Tibial artery (tissue), 4 donors: ENCODE measurements at regions not wholly inside any gene's neighbourhood (a gene's known extent, or its start where the extent isn't known, plus 50 kb on each side); places are given as distances from the start of the nearest gene placed in this dataset.

Source experiments
- DNase-seq, 2 donors: peaks; one replicate each; pipeline ENCODE4 v3.0.0-alpha.2; 2019
- H3K27ac ChIP-seq, 2 donors: fragments of 200-600 bp; sonication (generic) in 1 of 2; 1 replicate in 1 of 2; 2 replicates in 1 of 2; pipeline ENCODE4 v1.5.1; 2018 to 2019; ENCODE audit warnings: mild to moderate bottlenecking in 1 of 2
- H3K27me3 ChIP-seq, 2 donors: fragments of 200-600 bp; sonication (generic) in 1 of 2; one replicate each; pipeline versions ENCODE4 v1.5.1 to v1.6.0; 2016 to 2019
- H3K36me3 ChIP-seq, 3 donors: fragments of 200-600 bp; sonication (generic) in 2 of 3; one replicate each; pipeline ENCODE4 v1.5.1; 2016 to 2019; ENCODE audit warnings: mild to moderate bottlenecking in 2 of 3
- H3K4me1 ChIP-seq, 4 donors: fragments of 200-600 bp; sonication (generic) in 2 of 4; 1 replicate in 3 of 4; 2 replicates in 1 of 4; pipeline ENCODE4 v1.5.1; 2016 to 2019
- H3K4me3 ChIP-seq, 2 donors: fragments of 200-600 bp; sonication (generic) in 1 of 2; 1 replicate in 1 of 2; 2 replicates in 1 of 2; pipeline ENCODE4 v1.5.1; 2018 to 2019; ENCODE audit warnings: mild to moderate bottlenecking in 2 of 2
- H3K9me3 ChIP-seq, 3 donors: fragments of 200-600 bp; sonication (generic) in 1 of 3; one replicate each; pipeline ENCODE4 v1.5.1; 2016 to 2019
- intact Hi-C: fragments of 100-400 bp; cut with DNase I; formaldehyde crosslinking; loops from one replicate; pipeline ENCODE4 v1.15.0; 2023; ENCODE audit warnings: low total_unique reads
- TF ChIP-seq, protein P1 (sequence below), 2 experiments: fragments of 200-600 bp in 1 of 2; fragments of 450-650 bp in 1 of 2; IDR thresholded peaks; one replicate each; pipeline ENCODE4 v1.5.1; 2017 to 2019; ENCODE audit warnings: antibody characterized with exemption in 2 of 2, mild to moderate bottlenecking in 1 of 2, moderate library complexity in 1 of 2

DNA sequence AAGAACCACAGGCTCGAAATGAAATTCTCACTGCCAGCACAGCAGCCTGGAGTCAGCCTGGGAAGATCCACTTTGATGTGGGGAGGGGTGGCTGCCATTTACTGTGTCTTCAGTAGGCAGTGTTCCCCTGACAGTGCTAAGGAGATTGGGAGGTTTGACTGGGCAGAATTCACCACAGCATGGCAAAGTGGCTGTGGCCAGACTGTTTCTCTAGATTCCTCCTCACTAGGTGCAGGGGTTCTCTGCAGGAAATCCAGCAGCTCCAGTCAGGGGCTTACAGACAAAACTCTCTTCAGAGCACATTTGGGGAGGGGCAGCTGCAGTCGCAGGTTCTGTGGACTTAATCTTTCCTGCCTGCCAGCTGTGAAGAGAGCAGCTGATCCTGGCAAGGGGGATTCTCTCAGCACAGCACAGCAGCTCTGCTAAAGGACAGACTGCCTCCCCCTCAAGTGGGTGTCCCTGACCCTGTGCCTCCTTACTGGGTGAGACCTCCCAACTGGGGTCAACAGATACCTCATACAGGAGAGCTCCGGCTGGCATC lies 1174.0 kb downstream of the RAPGEF2 start:
- Histone ChIP-seq H3K27ac (no peak overlapping the region), H3K4me3 (no peak overlapping the region), H3K4me1 (no peaks in the 10 kb centered on the region), H3K36me3 (no peaks in the 10 kb centered on the region), H3K9me3 (peaks cover 0 to 11% (median 8%) of the 10 kb centered on the region in 3 donors), H3K27me3 (no peaks in the 10 kb centered on the region)
- intact Hi-C loops = no loop called here
- no peak for DNase-seq
- TF ChIP-seq, protein P1, sequence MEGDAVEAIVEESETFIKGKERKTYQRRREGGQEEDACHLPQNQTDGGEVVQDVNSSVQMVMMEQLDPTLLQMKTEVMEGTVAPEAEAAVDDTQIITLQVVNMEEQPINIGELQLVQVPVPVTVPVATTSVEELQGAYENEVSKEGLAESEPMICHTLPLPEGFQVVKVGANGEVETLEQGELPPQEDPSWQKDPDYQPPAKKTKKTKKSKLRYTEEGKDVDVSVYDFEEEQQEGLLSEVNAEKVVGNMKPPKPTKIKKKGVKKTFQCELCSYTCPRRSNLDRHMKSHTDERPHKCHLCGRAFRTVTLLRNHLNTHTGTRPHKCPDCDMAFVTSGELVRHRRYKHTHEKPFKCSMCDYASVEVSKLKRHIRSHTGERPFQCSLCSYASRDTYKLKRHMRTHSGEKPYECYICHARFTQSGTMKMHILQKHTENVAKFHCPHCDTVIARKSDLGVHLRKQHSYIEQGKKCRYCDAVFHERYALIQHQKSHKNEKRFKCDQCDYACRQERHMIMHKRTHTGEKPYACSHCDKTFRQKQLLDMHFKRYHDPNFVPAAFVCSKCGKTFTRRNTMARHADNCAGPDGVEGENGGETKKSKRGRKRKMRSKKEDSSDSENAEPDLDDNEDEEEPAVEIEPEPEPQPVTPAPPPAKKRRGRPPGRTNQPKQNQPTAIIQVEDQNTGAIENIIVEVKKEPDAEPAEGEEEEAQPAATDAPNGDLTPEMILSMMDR (IDR thresholded peaks at IDR 0.05) = no peak

DNA sequence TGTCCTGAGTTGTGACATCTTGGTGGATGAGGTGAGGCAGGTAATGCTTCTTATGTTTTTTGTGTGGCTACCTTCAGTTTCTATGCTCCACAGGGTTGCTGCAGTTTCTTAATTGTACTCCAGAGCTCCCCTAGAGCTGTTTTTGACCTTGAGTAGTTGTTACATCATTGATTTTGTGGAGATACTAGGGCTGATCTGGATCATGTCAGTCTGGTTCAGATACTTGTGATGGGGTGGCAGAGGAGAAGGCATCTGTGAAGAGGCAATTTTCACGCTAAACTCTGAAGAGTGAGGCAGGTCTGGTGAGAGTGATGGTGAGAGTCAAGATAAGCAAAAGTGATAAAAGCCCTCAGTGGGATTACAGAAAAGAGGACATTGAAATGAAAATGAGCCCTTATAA lies 1180.2 kb downstream of the RAPGEF2 start:
- TF ChIP-seq, protein P1 (IDR thresholded peaks at IDR 0.05) = no peak
- Histone ChIP-seq H3K36me3 (no peaks in the 10 kb centered on the region), H3K4me1 (no peaks in the 10 kb centered on the region), H3K27me3 (no peaks in the 10 kb centered on the region), H3K27ac (no peak overlapping the region), H3K9me3 (no peaks in the 10 kb centered on the region), H3K4me3 (no peak overlapping the region)
- DNase-seq = no peak
- intact Hi-C loops = no loop called here

DNA sequence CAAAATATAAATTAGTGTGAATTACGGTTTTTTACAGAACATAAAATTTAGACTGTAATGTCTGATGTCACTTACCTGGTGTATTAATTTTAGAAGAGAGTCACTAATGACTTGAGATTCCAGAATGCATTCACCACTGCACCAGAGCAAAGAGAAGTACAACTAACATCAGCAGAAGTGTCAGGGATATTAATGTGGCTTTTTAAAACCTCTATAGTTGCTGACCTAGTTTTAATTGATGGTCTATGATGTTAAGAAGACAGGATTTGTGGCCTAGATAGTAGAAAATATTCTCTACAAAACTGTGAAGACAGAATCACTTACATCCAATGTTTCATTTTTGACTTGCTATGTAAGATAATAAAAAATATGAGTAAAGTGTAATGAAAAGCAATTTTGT lies 1181.6 kb downstream of the RAPGEF2 start:
- Histone ChIP-seq H3K36me3 (no peaks in the 10 kb centered on the region), H3K4me3 (no peak overlapping the region), H3K27me3 (no peaks in the 10 kb centered on the region), H3K27ac (no peak overlapping the region), H3K4me1 (no peaks in the 10 kb centered on the region), H3K9me3 (no peaks in the 10 kb centered on the region)
- no peak for DNase-seq
- intact Hi-C loops = no loop called here
- TF ChIP-seq, protein P1 (IDR thresholded peaks at IDR 0.05) = no peak

DNA sequence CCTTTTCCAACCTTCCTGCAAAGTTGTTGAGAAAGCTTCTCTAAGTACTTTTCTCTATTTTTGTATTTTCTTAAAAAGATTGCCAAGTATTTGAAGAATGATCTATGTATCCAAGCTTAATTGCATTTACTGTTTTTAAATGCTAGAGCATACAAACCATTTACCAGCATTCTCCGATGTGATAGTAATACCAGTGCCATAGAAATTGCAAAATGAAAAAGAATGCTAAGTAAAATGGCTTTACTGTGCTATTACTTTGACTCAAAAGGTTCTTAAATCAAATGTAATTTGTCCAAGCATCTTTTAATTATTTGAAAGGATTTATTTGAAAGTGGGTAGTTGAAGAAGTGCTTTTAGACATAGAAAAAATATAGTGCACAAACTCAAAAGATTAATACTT lies 1183.2 kb downstream of the RAPGEF2 start:
- no peaks in the 10 kb centered on the region for H3K27me3 ChIP-seq
- TF ChIP-seq, protein P1 (IDR thresholded peaks at IDR 0.05) = no peak
- intact Hi-C loops = no loop called here
- no peak for DNase-seq
- no peak overlapping the region for H3K27ac ChIP-seq
- H3K36me3 ChIP-seq = no peaks in the 10 kb centered on the region
- no peaks in the 10 kb centered on the region for H3K9me3 ChIP-seq
- H3K4me1 ChIP-seq = no peaks in the 10 kb centered on the region
- no peak overlapping the region for H3K4me3 ChIP-seq

DNA sequence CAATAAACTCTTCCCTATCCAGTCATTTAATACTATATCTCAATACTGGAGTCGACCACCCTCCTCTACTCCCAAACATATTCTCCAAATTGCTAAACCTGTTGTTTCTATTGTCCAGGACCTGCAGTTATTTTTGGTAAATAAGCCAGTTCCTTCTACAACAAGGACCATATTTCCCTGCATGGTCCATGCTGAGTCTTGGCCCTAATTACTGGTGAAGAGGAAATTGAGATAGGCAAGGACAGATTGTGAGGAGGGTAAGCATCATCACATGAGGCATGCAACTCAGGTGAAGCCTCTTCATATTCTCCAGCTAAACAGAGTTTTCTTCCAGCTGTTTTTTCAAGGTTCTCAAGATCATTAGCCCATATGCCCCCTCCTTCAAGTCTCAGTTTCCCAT lies 1193.6 kb downstream of the RAPGEF2 start:
- H3K4me1 ChIP-seq = no peaks in the 10 kb centered on the region
- no peaks in the 10 kb centered on the region for H3K36me3 ChIP-seq
- no peaks in the 10 kb centered on the region for H3K27me3 ChIP-seq
- no peak for DNase-seq
- H3K9me3 ChIP-seq = no peaks in the 10 kb centered on the region
- TF ChIP-seq, protein P1 (IDR thresholded peaks at IDR 0.05) = no peak
- intact Hi-C loops = no loop called here
- H3K4me3 ChIP-seq = no peak overlapping the region
- no peak overlapping the region for H3K27ac ChIP-seq

DNA sequence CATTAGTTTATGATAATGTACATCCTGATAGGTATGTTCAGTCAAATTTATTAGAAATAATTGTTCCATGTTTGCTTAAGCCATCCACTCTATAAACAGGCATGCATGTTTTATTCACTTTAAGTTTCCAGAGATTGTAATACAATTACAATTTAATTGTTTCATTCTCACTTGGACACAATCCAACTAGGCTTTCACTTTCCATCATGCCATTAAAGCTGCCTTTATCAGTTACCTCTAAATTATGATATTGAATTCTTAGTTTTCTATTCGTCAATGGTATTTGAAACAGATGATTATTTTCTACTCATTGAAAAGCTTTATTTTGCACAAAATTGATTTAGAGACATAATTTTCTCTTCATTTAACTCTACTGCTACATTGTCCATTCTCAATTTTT lies 1196.3 kb downstream of the RAPGEF2 start:
- intact Hi-C loops = no loop called here
- Histone ChIP-seq H3K36me3 (no peaks in the 10 kb centered on the region), H3K4me1 (no peaks in the 10 kb centered on the region), H3K9me3 (no peaks in the 10 kb centered on the region), H3K4me3 (no peak overlapping the region), H3K27me3 (no peaks in the 10 kb centered on the region), H3K27ac (no peak overlapping the region)
- TF ChIP-seq, protein P1 (IDR thresholded peaks at IDR 0.05) = no peak
- DNase-seq = no peak
